ENCODE measurements at regions not wholly inside any gene's neighbourhood (a gene's known extent, or its start where the extent isn't known, plus 50 kb on each side); places are given as distances from the start of the nearest gene placed in this dataset.

DNA sequence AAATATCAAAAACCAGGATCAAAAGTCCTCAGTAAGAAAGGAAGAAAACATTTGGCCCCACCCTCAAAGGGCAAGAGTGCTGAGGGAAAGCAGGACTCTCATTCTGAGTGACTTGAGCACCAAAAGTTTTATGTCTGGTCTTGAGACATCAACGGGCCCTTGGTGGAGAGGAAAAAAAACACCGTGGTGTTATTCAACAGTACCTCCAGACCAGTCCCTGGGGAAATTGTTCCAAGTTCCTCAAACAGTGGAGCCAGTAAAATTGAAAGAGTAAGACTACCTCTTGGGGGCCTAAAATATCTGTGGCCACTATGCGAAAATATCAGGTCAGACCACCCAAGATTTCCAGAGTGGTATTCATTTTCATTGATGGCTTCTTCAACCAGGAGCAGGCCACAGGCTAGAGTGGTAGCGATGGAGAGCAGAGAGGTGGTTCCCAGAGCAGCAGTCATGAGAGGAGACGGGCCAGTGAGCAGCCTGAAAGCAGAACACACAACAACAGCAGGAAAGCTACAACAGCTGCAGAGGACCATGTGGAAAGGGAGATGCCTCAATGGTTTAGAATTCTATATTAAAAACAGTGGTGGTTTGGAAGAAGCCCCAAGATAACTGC lies 63.7 kb upstream of the RPL34 start:
- TF ChIP-seq POLR2AphosphoS5 (IDR thresholded peaks at IDR 0.05) (no peak), EP300 (IDR thresholded peaks at IDR 0.05) (no peak), POLR2A (IDR thresholded peaks at IDR 0.05; ENCODE audit: low read depth) (no peak)
- TF ChIP-seq, protein P1, sequence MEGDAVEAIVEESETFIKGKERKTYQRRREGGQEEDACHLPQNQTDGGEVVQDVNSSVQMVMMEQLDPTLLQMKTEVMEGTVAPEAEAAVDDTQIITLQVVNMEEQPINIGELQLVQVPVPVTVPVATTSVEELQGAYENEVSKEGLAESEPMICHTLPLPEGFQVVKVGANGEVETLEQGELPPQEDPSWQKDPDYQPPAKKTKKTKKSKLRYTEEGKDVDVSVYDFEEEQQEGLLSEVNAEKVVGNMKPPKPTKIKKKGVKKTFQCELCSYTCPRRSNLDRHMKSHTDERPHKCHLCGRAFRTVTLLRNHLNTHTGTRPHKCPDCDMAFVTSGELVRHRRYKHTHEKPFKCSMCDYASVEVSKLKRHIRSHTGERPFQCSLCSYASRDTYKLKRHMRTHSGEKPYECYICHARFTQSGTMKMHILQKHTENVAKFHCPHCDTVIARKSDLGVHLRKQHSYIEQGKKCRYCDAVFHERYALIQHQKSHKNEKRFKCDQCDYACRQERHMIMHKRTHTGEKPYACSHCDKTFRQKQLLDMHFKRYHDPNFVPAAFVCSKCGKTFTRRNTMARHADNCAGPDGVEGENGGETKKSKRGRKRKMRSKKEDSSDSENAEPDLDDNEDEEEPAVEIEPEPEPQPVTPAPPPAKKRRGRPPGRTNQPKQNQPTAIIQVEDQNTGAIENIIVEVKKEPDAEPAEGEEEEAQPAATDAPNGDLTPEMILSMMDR (IDR thresholded peaks at IDR 0.05): no peak
- no peaks in the 10 kb centered on the region for H3K36me3 ChIP-seq
- WGBS: 81% methylated on average over 5 of the region's 5 CpGs
- intact Hi-C loops (cut with DNase I): no loop called here
- H3K9me3 ChIP-seq: no peaks in the 10 kb centered on the region
- no peak for DNase-seq (ENCODE audit: extremely low spot score)
- no peak overlapping the region for H3K4me3 ChIP-seq
- H3K4me1 ChIP-seq: peaks cover 0 to 12% (median 0%) of the 10 kb centered on the region in 4 donors
- no peak overlapping the region for H3K27ac ChIP-seq (replicated peaks in 1 of 4)
- no peaks in the 10 kb centered on the region for H3K27me3 ChIP-seq

DNA sequence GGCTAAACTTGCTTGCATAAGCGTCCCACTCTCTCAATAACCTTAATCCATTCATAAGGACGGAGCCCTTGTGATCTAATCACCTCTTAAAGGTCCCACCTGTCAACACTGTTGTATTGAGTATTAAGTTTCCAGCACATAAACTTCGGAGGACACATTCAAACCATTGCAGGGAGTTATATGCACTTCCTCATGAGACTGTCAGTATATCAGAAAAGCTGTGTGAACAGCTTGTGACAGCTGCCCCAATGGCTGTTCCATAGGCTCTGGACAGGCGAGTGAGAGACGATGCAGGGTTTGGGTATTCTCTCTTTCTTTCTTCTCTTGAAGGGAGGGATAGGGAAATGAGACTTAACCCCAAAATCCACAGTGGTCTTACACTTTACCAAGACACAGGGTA lies 64.2 kb upstream of the RPL34 start:
- intact Hi-C loops (cut with DNase I): no loop called here
- H3K4me1 ChIP-seq: peaks cover 0 to 12% (median 0%) of the 10 kb centered on the region in 4 donors
- H3K9me3 ChIP-seq: peaks cover 0 to under 1% (median 0%) of the 10 kb centered on the region in 4 donors
- no peaks in the 10 kb centered on the region for H3K36me3 ChIP-seq
- H3K4me3 ChIP-seq: no peak overlapping the region
- no peaks in the 10 kb centered on the region for H3K27me3 ChIP-seq
- WGBS: 69% methylated on average over 5 of the region's 5 CpGs
- no peak overlapping the region for H3K27ac ChIP-seq (replicated peaks in 1 of 4)
- TF ChIP-seq POLR2A (IDR thresholded peaks at IDR 0.05; ENCODE audit: low read depth) (no peak), POLR2AphosphoS5 (IDR thresholded peaks at IDR 0.05) (no peak), EP300 (IDR thresholded peaks at IDR 0.05) (no peak)
- no peak for DNase-seq (ENCODE audit: extremely low spot score)

DNA sequence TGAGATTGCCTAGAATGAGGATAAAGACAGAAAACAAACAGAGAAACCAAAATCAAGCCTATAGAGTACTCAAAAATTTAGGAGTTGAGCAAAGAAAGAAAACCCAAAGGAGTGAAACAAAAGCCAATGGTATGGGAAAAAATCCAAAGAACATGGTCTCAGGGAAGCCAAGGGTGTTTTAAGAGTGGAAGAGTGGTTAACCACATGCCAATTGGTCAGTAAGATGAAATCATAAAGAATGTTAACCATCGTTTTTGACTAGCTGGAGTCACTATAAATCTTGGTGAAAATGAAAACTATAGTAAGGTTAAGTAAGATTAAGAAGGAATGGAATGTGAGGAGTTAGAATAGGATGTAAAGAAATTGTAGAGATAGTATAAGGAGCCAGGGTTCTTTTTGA lies 64.7 kb upstream of the RPL34 start:
- TF ChIP-seq EP300 (IDR thresholded peaks at IDR 0.05) (no peak), POLR2AphosphoS5 (IDR thresholded peaks at IDR 0.05) (no peak), POLR2A (IDR thresholded peaks at IDR 0.05; ENCODE audit: low read depth) (no peak)
- TF ChIP-seq, protein P1 (IDR thresholded peaks at IDR 0.05): no peak
- no peak for DNase-seq (ENCODE audit: extremely low spot score)
- H3K4me3 ChIP-seq: no peak overlapping the region
- no peak overlapping the region for H3K27ac ChIP-seq (replicated peaks in 1 of 4)
- no peaks in the 10 kb centered on the region for H3K27me3 ChIP-seq
- WGBS: 50% methylated on average over 1 of the region's 1 CpG
- intact Hi-C loops (cut with DNase I): no loop called here
- H3K36me3 ChIP-seq: no peaks in the 10 kb centered on the region
- H3K4me1 ChIP-seq: peaks cover 0 to 12% (median 0%) of the 10 kb centered on the region in 4 donors
- peaks cover 0 to 4% (median 0%) of the 10 kb centered on the region in 4 donors for H3K9me3 ChIP-seq

DNA sequence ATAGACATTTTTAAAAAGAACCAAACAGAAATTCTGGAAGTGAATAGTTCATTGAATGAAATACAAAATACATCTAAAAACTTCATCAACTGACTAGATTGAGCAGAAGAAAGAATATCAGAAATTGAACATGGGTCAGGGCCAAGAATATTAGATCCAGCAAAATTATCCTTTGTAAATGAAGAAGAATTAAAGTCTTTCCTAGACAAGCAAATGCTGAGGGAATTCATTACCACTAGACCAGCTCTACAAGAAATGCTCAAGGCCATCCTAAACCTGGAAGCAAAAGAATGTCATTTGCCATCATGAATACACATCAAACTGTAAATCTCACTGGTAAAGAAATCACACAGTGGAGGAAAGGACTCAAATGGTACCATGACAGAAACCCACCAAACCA lies 72.7 kb upstream of the RPL34 start:
- no peaks in the 10 kb centered on the region for H3K27me3 ChIP-seq
- H3K27ac ChIP-seq (replicated peaks in 1 of 4): no peak overlapping the region
- TF ChIP-seq POLR2AphosphoS5 (IDR thresholded peaks at IDR 0.05) (no peak), EP300 (IDR thresholded peaks at IDR 0.05) (no peak)
- TF ChIP-seq, protein P1 (IDR thresholded peaks at IDR 0.05): no peak
- intact Hi-C loops (cut with DNase I): no loop called here
- H3K36me3 ChIP-seq: no peaks in the 10 kb centered on the region
- no peak for DNase-seq (ENCODE audit: extremely low spot score)
- no peak overlapping the region for H3K4me3 ChIP-seq
- no peaks in the 10 kb centered on the region for H3K4me1 ChIP-seq
- peaks cover 0 to 25% (median 11%) of the 10 kb centered on the region in 4 donors for H3K9me3 ChIP-seq

DNA sequence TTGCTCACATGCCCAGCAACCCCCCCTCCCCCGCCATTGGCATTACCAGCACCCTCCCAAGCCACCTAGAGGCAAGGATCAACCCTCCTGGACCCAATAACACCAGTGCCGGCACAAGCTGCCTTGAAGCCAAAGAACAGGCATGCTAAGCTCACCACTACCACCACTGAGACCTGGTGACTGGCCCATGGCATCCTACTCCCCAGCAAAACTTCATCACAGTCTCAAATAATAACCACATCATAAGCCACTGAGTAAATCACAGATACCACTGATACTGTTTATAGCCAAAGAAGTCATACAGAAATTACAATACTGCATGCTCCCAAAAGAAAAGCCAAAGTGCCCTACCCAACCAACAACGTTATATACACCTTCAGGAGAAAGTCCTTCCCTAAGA lies 73.6 kb upstream of the RPL34 start:
- intact Hi-C loops (cut with DNase I): no loop called here
- Histone ChIP-seq H3K27ac (replicated peaks in 1 of 4) (no peak overlapping the region), H3K36me3 (no peaks in the 10 kb centered on the region), H3K27me3 (no peaks in the 10 kb centered on the region), H3K4me3 (no peak overlapping the region), H3K9me3 (peaks cover 0 to 25% (median 11%) of the 10 kb centered on the region in 4 donors), H3K4me1 (no peaks in the 10 kb centered on the region)
- TF ChIP-seq EP300 (IDR thresholded peaks at IDR 0.05) (no peak), POLR2AphosphoS5 (IDR thresholded peaks at IDR 0.05) (no peak), POLR2A (IDR thresholded peaks at IDR 0.05; ENCODE audit: low read depth) (no peak)
- TF ChIP-seq, protein P1 (IDR thresholded peaks at IDR 0.05): no peak
- 75% methylated on average over 2 of the region's 3 CpGs for WGBS
- DNase-seq (ENCODE audit: extremely low spot score): no peak

Data from esophagus muscularis mucosa (tissue), 4 donors.